Neural progenitor cell (in vitro differentiated cells): ENCODE measurements at regions not wholly inside any gene's neighbourhood (a gene's known extent, or its start where the extent isn't known, plus 50 kb on each side); places are given as distances from the start of the nearest gene placed in this dataset.

Source experiments
- DNase-seq: peaks from one replicate; pipeline ENCODE4 v3.0.0-alpha.2; 2016; ENCODE audit warnings: low spot score
- H2AFZ ChIP-seq: fragments of 200-600 bp; sonication (generic); replicated peaks from 2 replicates; pipeline ENCODE4 v1.6.1; 2016; ENCODE audit warnings: antibody characterized with exemption
- H3F3A ChIP-seq: fragments of 200-600 bp; sonication (generic); 2 replicates; pipeline ENCODE4 v1.6.1; 2016; ENCODE audit warnings: antibody characterized with exemption, low read depth
- H3K27ac ChIP-seq: fragments of 200-600 bp; sonication (generic); 2 replicates; pipeline ENCODE4 v1.5.1; 2016; ENCODE audit warnings: mild to moderate bottlenecking
- H3K27me3 ChIP-seq: fragments of 200-600 bp; sonication (generic); 2 replicates; pipeline ENCODE4 v1.6.1; 2016; ENCODE audit warnings: mild to moderate bottlenecking, moderate library complexity
- H3K36me3 ChIP-seq: fragments of 200-600 bp; sonication (generic); 2 replicates; pipeline ENCODE4 v1.5.1; 2016
- H3K4me1 ChIP-seq: fragments of 200-600 bp; sonication (generic); 2 replicates; pipeline ENCODE4 v1.6.1; 2016; ENCODE audit warnings: mixed run types
- H3K4me2 ChIP-seq: fragments of 200-600 bp; sonication (generic); 2 replicates; pipeline ENCODE4 v1.6.1; 2016
- H3K4me3 ChIP-seq: fragments of 200-600 bp; sonication (generic); 2 replicates; pipeline ENCODE4 v1.5.1; 2016
- H3K79me2 ChIP-seq: fragments of 200-600 bp; sonication (generic); 2 replicates; pipeline ENCODE4 v1.6.1; 2016; ENCODE audit warnings: low read depth
- H3K9ac ChIP-seq: fragments of 200-600 bp; sonication (generic); 2 replicates; pipeline ENCODE4 v1.6.1; 2016
- H3K9me3 ChIP-seq: fragments of 200-600 bp; sonication (generic); 2 replicates; pipeline ENCODE4 v1.5.1; 2016; ENCODE audit warnings: low read depth
- H4K20me1 ChIP-seq: fragments of 200-600 bp; sonication (generic); 2 replicates; pipeline ENCODE4 v1.6.1; 2016; ENCODE audit warnings: low read depth
- H3K27ac Mint-ChIP-seq: 3 replicates; pipeline ENCODE4 v1.8.0; 2021; ENCODE audit warnings: mixed read lengths
- H3K27me3 Mint-ChIP-seq: 2 replicates; pipeline ENCODE4 v1.8.0; 2022; ENCODE audit warnings: low read depth, mild to moderate bottlenecking, inconsistent platforms, moderate library complexity, mixed read lengths; ENCODE audit not compliant: insufficient read depth
- H3K36me3 Mint-ChIP-seq: 3 replicates; pipeline ENCODE4 v1.8.0; 2021; ENCODE audit warnings: mixed read lengths
- H3K4me1 Mint-ChIP-seq: 3 replicates; pipeline ENCODE4 v1.8.0; 2021; ENCODE audit warnings: mixed read lengths
- H3K4me3 Mint-ChIP-seq: 3 replicates; pipeline ENCODE4 v1.8.0; 2021; ENCODE audit warnings: mild to moderate bottlenecking, moderate library complexity, mixed read lengths
- H3K9me3 Mint-ChIP-seq: 3 replicates; pipeline ENCODE4 v1.8.0; 2020; ENCODE audit warnings: mixed read lengths
- CTCF ChIP-seq: fragments of 200-600 bp; sonication (generic); IDR thresholded peaks from 2 replicates; pipeline ENCODE4 v1.5.1; 2017; ENCODE audit warnings: antibody characterized with exemption, mild to moderate bottlenecking
- EZH2 ChIP-seq: fragments of 200-600 bp; sonication (generic); IDR thresholded peaks from 2 replicates; pipeline ENCODE4 v1.6.1; 2017; ENCODE audit warnings: antibody characterized with exemption, mild to moderate bottlenecking, moderate library complexity
- EZH2phosphoT487 ChIP-seq: fragments of 200-600 bp; sonication (generic); IDR thresholded peaks from 2 replicates; pipeline ENCODE4 v1.6.1; 2017; ENCODE audit warnings: antibody characterized with exemption

GRCh38 chr3:83515123-83515522 lies 1443.7 kb upstream of the CADM2 start:
- H3K27me3 ChIP-seq = no peaks in the 10 kb centered on the region
- no peak overlapping the region for H3K27ac Mint-ChIP-seq
- no peaks in the 10 kb centered on the region for H3F3A ChIP-seq
- H2AFZ ChIP-seq = peak overlapping the region; percentile 21
- no peaks in the 10 kb centered on the region for H3K9me3 Mint-ChIP-seq
- no peak overlapping the region for H3K9ac ChIP-seq
- H3K27me3 Mint-ChIP-seq = no peaks in the 10 kb centered on the region
- H3K4me2 ChIP-seq = no peak overlapping the region
- TF ChIP-seq CTCF (no peak), EZH2phosphoT487 (no peak), EZH2 (no peak)
- no peaks in the 10 kb centered on the region for H3K79me2 ChIP-seq
- peaks cover 6% of the 10 kb centered on the region for H3K4me1 Mint-ChIP-seq
- H3K36me3 Mint-ChIP-seq = no peaks in the 10 kb centered on the region
- no peak overlapping the region for H3K27ac ChIP-seq
- H3K4me3 Mint-ChIP-seq = no peak overlapping the region
- DNase-seq = no peak
- no peaks in the 10 kb centered on the region for H3K36me3 ChIP-seq
- H3K4me3 ChIP-seq = no peak overlapping the region
- H4K20me1 ChIP-seq = no peaks in the 10 kb centered on the region
- peaks cover 3% of the 10 kb centered on the region for H3K4me1 ChIP-seq
- H3K9me3 ChIP-seq = no peaks in the 10 kb centered on the region

- TF ChIP-seq EZH2phosphoT487 (no peak), EZH2 (no peak), CTCF (peak; percentile 86)
Measured at GRCh38 chr3:83523470-83524073, 1435.2 kb upstream of the CADM2 start.

GRCh38 chr3:83524901-83525300 lies 1433.9 kb upstream of the CADM2 start:
- Histone ChIP-seq H3K4me2 (no peak overlapping the region), H3K4me3 (no peak overlapping the region), H3K9ac (no peak overlapping the region), H2AFZ (no peak overlapping the region), H3F3A (no peaks in the 10 kb centered on the region), H3K27me3 (no peaks in the 10 kb centered on the region), H3K79me2 (no peaks in the 10 kb centered on the region), H3K4me1 (no peaks in the 10 kb centered on the region), H3K36me3 (no peaks in the 10 kb centered on the region), H3K27ac (no peak overlapping the region), H3K9me3 (no peaks in the 10 kb centered on the region), H4K20me1 (no peaks in the 10 kb centered on the region)
- no peaks in the 10 kb centered on the region for H3K9me3 Mint-ChIP-seq
- H3K27ac Mint-ChIP-seq = peak overlapping the region; percentile 32
- DNase-seq = peak; percentile 24
- no peak for TF ChIP-seq CTCF
- TF ChIP-seq EZH2 = no peak
- TF ChIP-seq EZH2phosphoT487 = no peak
- H3K4me3 Mint-ChIP-seq = no peak overlapping the region
- no peaks in the 10 kb centered on the region for H3K36me3 Mint-ChIP-seq
- H3K4me1 Mint-ChIP-seq = peaks cover 5% of the 10 kb centered on the region
- H3K27me3 Mint-ChIP-seq = peaks cover 2% of the 10 kb centered on the region

More at GRCh38 chr3:83523470-83524073, 1435.2 kb upstream of the CADM2 start:
- Histone ChIP-seq H3K79me2 (no peaks in the 10 kb centered on the region), H3K27me3 (no peaks in the 10 kb centered on the region), H3K36me3 (no peaks in the 10 kb centered on the region), H3F3A (no peaks in the 10 kb centered on the region), H3K4me2 (no peak overlapping the region), H3K4me3 (no peak overlapping the region), H3K4me1 (no peaks in the 10 kb centered on the region), H3K27ac (no peak overlapping the region), H3K9ac (no peak overlapping the region), H3K9me3 (no peaks in the 10 kb centered on the region), H2AFZ (no peak overlapping the region), H4K20me1 (no peaks in the 10 kb centered on the region)
- H3K4me3 Mint-ChIP-seq = no peak overlapping the region
- peak; percentile 78 for DNase-seq
- H3K27ac Mint-ChIP-seq = no peak overlapping the region
- no peaks in the 10 kb centered on the region for H3K36me3 Mint-ChIP-seq
- peaks cover 2% of the 10 kb centered on the region for H3K27me3 Mint-ChIP-seq
- H3K9me3 Mint-ChIP-seq = no peaks in the 10 kb centered on the region
- peaks cover 5% of the 10 kb centered on the region for H3K4me1 Mint-ChIP-seq
